BLaER1 treated with 17β-estradiol and CSF1 and Interleukin-3, amounts not matched to agents 10 nM and 100 nM (cell line): ENCODE measurements at regions not wholly inside any gene's neighbourhood (a gene's known extent, or its start where the extent isn't known, plus 50 kb on each side); places are given as distances from the start of the nearest gene placed in this dataset.

Source experiments
- H3K27ac ChIP-seq, 11 experiments: shearing (Covaris generic); formaldehyde crosslinking; 2 replicates each; pipeline ENCODE4 v1.8.1; 2022
- H3K27me3 ChIP-seq, 11 experiments: shearing (Covaris generic); formaldehyde crosslinking; 2 replicates each; pipeline ENCODE4 v1.8.1; 2022
- H3K36me3 ChIP-seq, 11 experiments: shearing (Covaris generic); formaldehyde crosslinking; 2 replicates each; pipeline ENCODE4 v1.8.1; 2022
- H3K4me1 ChIP-seq, 10 experiments: shearing (Covaris generic); formaldehyde crosslinking; 2 replicates each; pipeline ENCODE4 v1.8.1; 2022
- H3K4me2 ChIP-seq, 11 experiments: shearing (Covaris generic); formaldehyde crosslinking; 2 replicates each; pipeline ENCODE4 v1.8.1; 2022
- H3K4me3 ChIP-seq, 10 experiments: shearing (Covaris generic); formaldehyde crosslinking; 2 replicates each; pipeline ENCODE4 v1.8.1; 2022
- H3K9ac ChIP-seq, 11 experiments: shearing (Covaris generic); formaldehyde crosslinking; 2 replicates each; pipeline ENCODE4 v1.8.1; 2022
- H3K9me3 ChIP-seq, 11 experiments: shearing (Covaris generic); formaldehyde crosslinking; replicated peaks in 1 of 11; 2 replicates each; pipeline ENCODE4 v1.8.1; 2022
- H4K20me1 ChIP-seq, 11 experiments: shearing (Covaris generic); formaldehyde crosslinking; 2 replicates each; pipeline ENCODE4 v1.8.1; 2022
- Cebpa-rat ChIP-seq, 11 experiments: shearing (Covaris generic); IDR thresholded peaks; 2 replicates each; pipeline ENCODE4 v1.8.1; 2022

GRCh38 chr3:34807611-34808010 lies 831.7 kb upstream of the ARPP21 start:
- no peak for TF ChIP-seq Cebpa-rat (IDR thresholded peaks at IDR 0.05)
- no peaks in the 10 kb centered on the region for H3K27me3 ChIP-seq
- H3K4me1 ChIP-seq: 0 out of 20 replicates have a peak, but pooled peaks cover 0 to 3% (median 0%) of the 10 kb centered on the region in 10 experiments
- no peak overlapping the region for H3K27ac ChIP-seq
- H3K9ac ChIP-seq: no peak overlapping the region
- H3K9me3 ChIP-seq: no peaks in the 10 kb centered on the region
- no peaks in the 10 kb centered on the region for H3K36me3 ChIP-seq
- H4K20me1 ChIP-seq: no peaks in the 10 kb centered on the region
- H3K4me3 ChIP-seq: no peak overlapping the region
- no peak overlapping the region for H3K4me2 ChIP-seq

- 0 out of 20 replicates have a peak, but pooled peaks cover 0 to 3% (median 0%) of the 10 kb centered on the region in 10 experiments for H3K4me1 ChIP-seq
- no peak overlapping the region for H3K9ac ChIP-seq
- no peaks in the 10 kb centered on the region for H4K20me1 ChIP-seq
- H3K36me3 ChIP-seq: no peaks in the 10 kb centered on the region
- no peak overlapping the region for H3K27ac ChIP-seq
- H3K4me3 ChIP-seq: no peak overlapping the region
- no peak overlapping the region for H3K4me2 ChIP-seq
- no peaks in the 10 kb centered on the region for H3K27me3 ChIP-seq
- H3K9me3 ChIP-seq: no peaks in the 10 kb centered on the region
- TF ChIP-seq Cebpa-rat (IDR thresholded peaks at IDR 0.05): no peak
Measured at GRCh38 chr3:34808287-34808686, 831.0 kb upstream of the ARPP21 start.

DNA sequence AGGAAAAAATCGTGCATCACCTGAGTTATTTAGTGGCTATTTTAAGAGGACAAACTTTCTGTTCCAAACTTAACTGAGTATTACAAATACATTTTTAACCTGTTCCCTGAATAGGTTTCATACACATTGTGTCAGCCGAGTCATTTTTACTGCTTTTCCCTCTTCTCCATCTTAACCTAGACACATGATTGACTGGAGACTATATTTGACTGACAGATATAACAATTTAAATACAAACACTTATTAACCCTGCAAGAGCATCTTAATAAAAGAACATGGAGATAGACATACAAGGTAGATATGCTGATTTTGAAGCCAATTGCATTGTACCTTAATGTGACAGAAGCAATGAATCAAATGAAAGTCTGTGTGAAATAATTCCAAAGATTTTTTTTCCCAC lies 810.5 kb upstream of the ARPP21 start:
- H3K27me3 ChIP-seq: no peaks in the 10 kb centered on the region
- no peak overlapping the region for H3K27ac ChIP-seq
- H4K20me1 ChIP-seq: no peaks in the 10 kb centered on the region
- no peak overlapping the region for H3K4me2 ChIP-seq
- no peak overlapping the region for H3K9ac ChIP-seq
- peaks cover 0 to 13% (median 0%) of the 10 kb centered on the region in 11 experiments; a peak in 3 of 22 replicates for H3K9me3 ChIP-seq
- no peaks in the 10 kb centered on the region for H3K4me1 ChIP-seq
- H3K36me3 ChIP-seq: no peaks in the 10 kb centered on the region
- TF ChIP-seq Cebpa-rat (IDR thresholded peaks at IDR 0.05): no peak
- H3K4me3 ChIP-seq: no peak overlapping the region

GRCh38 chr3:34832865-34833508 lies 806.3 kb upstream of the ARPP21 start:
- Histone ChIP-seq H3K27ac (no peak overlapping the region), H3K9me3 (no peaks in the 10 kb centered on the region), H3K4me3 (no peak overlapping the region), H3K27me3 (no peaks in the 10 kb centered on the region), H3K4me1 (no peaks in the 10 kb centered on the region), H3K4me2 (no peak overlapping the region), H3K9ac (no peak overlapping the region), H4K20me1 (no peaks in the 10 kb centered on the region), H3K36me3 (no peaks in the 10 kb centered on the region)
- TF ChIP-seq Cebpa-rat (IDR thresholded peaks at IDR 0.05): no peak

- Histone ChIP-seq H3K9me3 (0 out of 22 replicates have a peak, but pooled peaks cover 0 to 4% (median 0%) of the 10 kb centered on the region in 11 experiments), H3K4me1 (no peaks in the 10 kb centered on the region), H4K20me1 (no peaks in the 10 kb centered on the region), H3K4me3 (no peak overlapping the region), H3K36me3 (no peaks in the 10 kb centered on the region), H3K9ac (no peak overlapping the region), H3K27me3 (no peaks in the 10 kb centered on the region), H3K4me2 (no peak overlapping the region), H3K27ac (no peak overlapping the region)
- no peak for TF ChIP-seq Cebpa-rat (IDR thresholded peaks at IDR 0.05)
Measured at GRCh38 chr3:34837848-34838741, 801.2 kb upstream of the ARPP21 start.

DNA sequence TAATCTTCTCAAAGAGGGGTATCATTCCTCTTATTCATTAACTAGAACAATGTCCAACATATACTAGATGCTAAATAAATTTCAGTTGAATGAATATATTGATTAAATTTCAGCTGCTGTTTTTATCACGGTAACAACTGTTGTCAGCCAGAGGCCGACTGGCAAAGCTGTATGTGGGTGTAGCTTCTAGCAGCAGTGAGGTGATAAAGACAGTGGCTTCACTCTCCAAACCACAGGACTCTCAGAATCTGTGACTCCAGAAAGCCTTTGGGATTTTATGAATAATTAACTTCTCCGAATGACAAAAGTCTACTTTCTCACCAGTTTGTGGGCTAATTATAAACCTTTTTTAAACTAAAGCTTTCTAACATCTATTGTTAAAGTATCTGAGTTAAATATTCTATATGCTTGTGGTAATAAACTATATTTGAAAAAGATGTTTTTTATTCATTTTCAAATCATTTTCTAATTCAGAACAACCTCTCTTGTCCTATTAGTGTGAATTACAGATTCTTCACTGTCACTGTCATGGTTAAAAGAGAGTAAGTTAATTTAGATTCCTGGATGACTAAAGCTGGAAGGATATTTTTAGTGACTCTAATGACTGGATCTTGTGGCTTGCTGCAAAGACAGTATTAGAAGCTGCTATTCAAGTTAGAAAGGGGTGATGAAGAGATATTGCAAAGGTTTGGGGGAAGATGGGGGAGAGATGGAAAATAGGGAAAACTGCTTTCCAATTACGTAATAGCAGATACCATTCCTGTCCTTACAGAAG lies 796.4 kb upstream of the ARPP21 start:
- Histone ChIP-seq H3K9ac (no peak overlapping the region), H3K4me3 (no peak overlapping the region), H3K27ac (no peak overlapping the region), H4K20me1 (no peaks in the 10 kb centered on the region), H3K27me3 (no peaks in the 10 kb centered on the region), H3K36me3 (no peaks in the 10 kb centered on the region), H3K4me1 (no peaks in the 10 kb centered on the region), H3K9me3 (0 out of 22 replicates have a peak, but pooled peaks cover 0 to 4% (median 0%) of the 10 kb centered on the region in 11 experiments), H3K4me2 (no peak overlapping the region)
- no peak for TF ChIP-seq Cebpa-rat (IDR thresholded peaks at IDR 0.05)

DNA sequence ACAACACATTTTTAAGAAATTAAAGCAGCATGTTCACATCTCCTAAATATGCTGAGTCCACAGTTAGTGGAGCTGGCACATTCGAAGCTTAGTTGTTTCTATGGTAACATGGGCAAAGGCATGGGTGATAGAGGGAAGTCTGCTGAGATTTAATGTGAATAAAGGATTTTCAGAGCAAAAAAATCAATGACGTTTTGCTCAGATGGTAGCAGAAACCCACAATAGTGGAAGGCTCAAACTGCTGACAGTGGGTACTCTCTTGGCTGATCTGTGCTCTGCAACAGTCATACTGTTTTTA lies 795.1 kb upstream of the ARPP21 start:
- H3K27ac ChIP-seq: no peak overlapping the region
- H3K4me2 ChIP-seq: no peak overlapping the region
- H3K27me3 ChIP-seq: no peaks in the 10 kb centered on the region
- no peaks in the 10 kb centered on the region for H3K9me3 ChIP-seq
- TF ChIP-seq Cebpa-rat (IDR thresholded peaks at IDR 0.05): no peak
- no peaks in the 10 kb centered on the region for H3K4me1 ChIP-seq
- H3K9ac ChIP-seq: no peak overlapping the region
- no peaks in the 10 kb centered on the region for H4K20me1 ChIP-seq
- H3K4me3 ChIP-seq: no peak overlapping the region
- H3K36me3 ChIP-seq: no peaks in the 10 kb centered on the region

DNA sequence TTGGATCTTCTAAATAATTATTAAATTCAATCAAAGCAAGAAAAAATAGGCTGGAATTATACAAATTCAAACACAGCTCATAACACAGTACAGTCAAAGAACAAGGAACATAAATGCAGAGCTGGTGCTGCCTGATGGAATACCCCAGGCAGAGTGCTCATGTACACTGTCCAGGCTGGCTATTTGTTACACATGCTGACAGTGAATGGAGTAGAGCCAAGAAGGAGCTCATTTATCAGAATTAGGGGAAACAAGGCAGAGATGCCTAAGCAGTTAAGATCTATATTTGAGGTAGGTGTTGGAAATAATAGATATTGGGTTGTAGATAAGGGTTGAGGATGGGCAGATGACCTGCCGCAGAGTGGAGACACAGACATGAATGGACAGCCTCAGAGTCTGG lies 788.2 kb upstream of the ARPP21 start:
- no peaks in the 10 kb centered on the region for H3K27me3 ChIP-seq
- no peak overlapping the region for H3K4me2 ChIP-seq
- no peaks in the 10 kb centered on the region for H3K9me3 ChIP-seq
- H3K9ac ChIP-seq: no peak overlapping the region
- no peak overlapping the region for H3K4me3 ChIP-seq
- peaks cover 3 to 14% (median 6%) of the 10 kb centered on the region in 10 experiments for H3K4me1 ChIP-seq
- no peak for TF ChIP-seq Cebpa-rat (IDR thresholded peaks at IDR 0.05)
- H3K27ac ChIP-seq: no peak overlapping the region
- H3K36me3 ChIP-seq: no peaks in the 10 kb centered on the region
- H4K20me1 ChIP-seq: no peaks in the 10 kb centered on the region

- Histone ChIP-seq H3K36me3 (no peaks in the 10 kb centered on the region), H3K9me3 (no peaks in the 10 kb centered on the region), H3K27ac (no peak overlapping the region), H3K27me3 (no peaks in the 10 kb centered on the region), H3K4me3 (no peak overlapping the region), H4K20me1 (no peaks in the 10 kb centered on the region), H3K9ac (no peak overlapping the region), H3K4me2 (no peak overlapping the region), H3K4me1 (peaks cover 10 to 22% (median 16%) of the 10 kb centered on the region in 10 experiments)
- TF ChIP-seq Cebpa-rat (IDR thresholded peaks at IDR 0.05): no peak
Measured at GRCh38 chr3:34852844-34853439, 786.4 kb upstream of the ARPP21 start.
